Lower lobe of right lung (tissue), 2 donors: ENCODE measurements at regions not wholly inside any gene's neighbourhood (a gene's known extent, or its start where the extent isn't known, plus 50 kb on each side); places are given as distances from the start of the nearest gene placed in this dataset.

Source experiments
- ATAC-seq, 2 donors: fragments of 200-7000 bp; cut with Tn5 transposase; one replicate each; pipeline ENCODE4 v1.9.1; 2020 to 2022; ENCODE audit warnings: mild to moderate bottlenecking in 2 of 2, moderate library complexity in 2 of 2
- DNase-seq: peaks from one replicate; pipeline ENCODE4 v3.0.0-alpha.2; 2020
- H3K27ac ChIP-seq: fragments of 200-600 bp; one replicate; pipeline ENCODE4 v1.8.0; 2022
- H3K27me3 ChIP-seq: fragments of 200-600 bp; one replicate; pipeline ENCODE4 v1.8.0; 2022; ENCODE audit warnings: low read depth
- H3K36me3 ChIP-seq: fragments of 200-600 bp; one replicate; pipeline ENCODE4 v1.8.0; 2022; ENCODE audit warnings: mild to moderate bottlenecking
- H3K4me1 ChIP-seq: fragments of 200-600 bp; one replicate; pipeline ENCODE4 v1.8.0; 2022
- H3K4me3 ChIP-seq: fragments of 200-600 bp; one replicate; pipeline ENCODE4 v1.8.0; 2022; ENCODE audit warnings: mild to moderate bottlenecking
- H3K9me3 ChIP-seq: fragments of 200-600 bp; one replicate; pipeline ENCODE4 v1.8.0; 2022
- CTCF ChIP-seq: fragments of 200-600 bp; IDR thresholded peaks from one replicate; pipeline ENCODE4 v1.8.0; 2022; ENCODE audit warnings: antibody characterized with exemption, mild to moderate bottlenecking
- intact Hi-C: fragments of 100-400 bp; cut with DNase I; formaldehyde crosslinking; loops from one replicate; pipeline ENCODE4 v1.11.0; 2022
- donor health status: DM: no; HTN: yes; CAD: no; lungs with severe emphysema.

GRCh38 chr12:32989705-32990104, 93.1 kb upstream of the PKP2 start:
- H3K36me3 ChIP-seq, result no peaks in the 10 kb centered on the region
- no peaks in the 10 kb centered on the region for H3K4me1 ChIP-seq
- no peaks in the 10 kb centered on the region for H3K27me3 ChIP-seq
- intact Hi-C loops, result no loop called here
- H3K27ac ChIP-seq, result no peak overlapping the region
- ATAC-seq (no peak), DNase-seq (no peak)
- H3K4me3 ChIP-seq, result no peak overlapping the region
- no peaks in the 10 kb centered on the region for H3K9me3 ChIP-seq
- no peak for TF ChIP-seq CTCF

DNA sequence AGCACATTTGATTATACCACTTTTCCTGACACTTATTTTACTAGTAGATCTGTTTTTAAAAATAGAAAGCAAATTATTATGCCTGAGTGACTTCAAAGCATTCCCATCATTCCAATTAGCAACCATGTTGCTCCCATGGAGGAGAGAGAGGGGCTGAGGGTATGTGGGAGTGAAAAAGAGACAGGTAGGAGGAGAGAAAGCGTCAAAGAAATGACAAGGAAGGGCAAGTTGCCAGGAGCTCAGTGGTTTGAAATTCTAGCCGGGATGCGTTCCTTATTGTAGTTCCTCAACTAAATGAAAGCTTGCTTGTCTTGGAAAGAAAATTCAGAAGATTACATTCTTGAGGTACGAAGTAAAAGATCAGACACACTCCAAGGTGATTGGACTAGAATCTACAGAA, 92.4 kb upstream of the PKP2 start:
- H3K9me3 ChIP-seq, result no peaks in the 10 kb centered on the region
- H3K27ac ChIP-seq, result no peak overlapping the region
- no peaks in the 10 kb centered on the region for H3K4me1 ChIP-seq
- H3K36me3 ChIP-seq, result no peaks in the 10 kb centered on the region
- intact Hi-C loops, result no loop called here
- no peaks in the 10 kb centered on the region for H3K27me3 ChIP-seq
- DNase-seq, result no peak
- no peak for TF ChIP-seq CTCF
- H3K4me3 ChIP-seq, result no peak overlapping the region
- no peak for ATAC-seq

GRCh38 chr12:32987512-32987911, 90.9 kb upstream of the PKP2 start:
- Histone ChIP-seq H3K4me1 (no peaks in the 10 kb centered on the region), H3K27ac (no peak overlapping the region), H3K36me3 (no peaks in the 10 kb centered on the region), H3K9me3 (no peaks in the 10 kb centered on the region), H3K27me3 (no peaks in the 10 kb centered on the region), H3K4me3 (no peak overlapping the region)
- intact Hi-C loops, result no loop called here
- no peak for ATAC-seq
- TF ChIP-seq CTCF, result no peak
- DNase-seq, result no peak

DNA sequence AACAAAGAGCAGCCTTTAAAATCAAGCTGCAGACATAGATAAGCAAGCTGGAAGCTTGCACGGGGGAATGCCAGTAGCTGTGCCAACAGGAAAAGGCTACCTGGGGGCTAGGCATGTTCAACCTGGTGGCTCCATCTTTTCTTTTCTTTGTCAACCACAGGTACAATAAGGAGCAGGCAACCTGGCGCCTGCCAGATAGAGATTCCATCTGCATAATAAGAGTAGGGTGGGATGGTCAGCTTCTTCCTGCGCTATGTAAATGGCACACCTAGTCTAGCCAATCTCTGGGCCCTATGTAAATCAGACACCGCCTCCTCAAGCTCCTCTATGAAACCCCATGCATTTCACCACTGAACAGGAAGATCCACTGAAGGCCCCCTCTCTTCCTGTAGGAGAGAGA, 87.4 kb upstream of the PKP2 start:
- no peaks in the 10 kb centered on the region for H3K27me3 ChIP-seq
- no peaks in the 10 kb centered on the region for H3K9me3 ChIP-seq
- no peaks in the 10 kb centered on the region for H3K4me1 ChIP-seq
- DNase-seq (no peak), ATAC-seq (no peak)
- H3K36me3 ChIP-seq, result no peaks in the 10 kb centered on the region
- intact Hi-C loops, result no loop called here
- H3K4me3 ChIP-seq, result no peak overlapping the region
- H3K27ac ChIP-seq, result no peak overlapping the region
- TF ChIP-seq CTCF, result no peak

DNA sequence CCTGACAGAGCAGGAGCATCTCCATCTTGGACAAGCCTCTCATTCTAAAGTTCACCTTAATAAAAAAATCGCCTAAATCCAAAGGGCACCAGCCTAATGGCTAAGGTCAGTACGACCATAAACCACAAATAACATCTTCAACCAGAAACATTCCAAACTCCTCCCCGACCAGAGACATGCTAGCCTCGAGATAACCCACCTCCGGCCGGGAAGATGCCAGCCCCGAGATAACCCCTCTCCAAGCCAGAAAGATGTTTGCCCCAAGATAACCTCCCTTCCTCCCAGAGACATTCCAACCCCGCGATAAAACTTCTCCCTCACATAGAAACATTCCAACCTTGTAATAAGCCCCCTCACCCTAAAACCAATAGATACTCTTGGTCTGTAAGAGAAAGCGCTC, 86.8 kb upstream of the PKP2 start:
- no peak for ATAC-seq
- Histone ChIP-seq H3K27ac (no peak overlapping the region), H3K4me1 (no peaks in the 10 kb centered on the region)

More for the DNA sequence above, 86.8 kb upstream of the PKP2 start:
- H3K27me3 ChIP-seq, result no peaks in the 10 kb centered on the region
- H3K9me3 ChIP-seq, result no peaks in the 10 kb centered on the region
- H3K36me3 ChIP-seq, result no peaks in the 10 kb centered on the region
- H3K4me3 ChIP-seq, result no peak overlapping the region
- DNase-seq, result no peak
- TF ChIP-seq CTCF, result no peak
- intact Hi-C loops, result no loop called here
